NCI-H2107 treated with DMSO at 0.1 percent for 48 hours (cell line): ENCODE measurements at regions not wholly inside any gene's neighbourhood (a gene's known extent, or its start where the extent isn't known, plus 50 kb on each side); places are given as distances from the start of the nearest gene placed in this dataset.
A peak's percentile ranks its signal among the peaks of the same experiment; 100 is the strongest.

Source experiments
- DNase-seq: peaks from one replicate; lab custom pipeline; 2025; ENCODE audit not compliant: unreplicated experiment; lab: John Stamatoyannopoulos, UW

- no peak for DNase-seq
Measured at GRCh38 chr3:1938975-1939374, 159.7 kb upstream of the CNTN4 start.

GRCh38 chr3:1942781-1943180, 155.9 kb upstream of the CNTN4 start:
- DNase-seq = no peak

GRCh38 chr3:1943395-1944118, 155.1 kb upstream of the CNTN4 start:
- no peak for DNase-seq

GRCh38 chr3:1945698-1946097, 153.0 kb upstream of the CNTN4 start:
- DNase-seq = no peak

- DNase-seq = no peak
Measured at GRCh38 chr3:1953536-1953935, 145.1 kb upstream of the CNTN4 start.

GRCh38 chr3:1954632-1955031, 144.0 kb upstream of the CNTN4 start:
- no peak for DNase-seq

- DNase-seq = no peak
Measured at GRCh38 chr3:1955170-1955569, 143.5 kb upstream of the CNTN4 start.

- no peak for DNase-seq
Measured at GRCh38 chr3:1955750-1956149, 142.9 kb upstream of the CNTN4 start.

- DNase-seq = no peak
Measured at GRCh38 chr3:1960506-1960905, 138.2 kb upstream of the CNTN4 start.

GRCh38 chr3:1962396-1963088, 136.1 kb upstream of the CNTN4 start:
- DNase-seq = peak; percentile 91

- no peak for DNase-seq
Measured at GRCh38 chr3:1963896-1964295, 134.8 kb upstream of the CNTN4 start.

GRCh38 chr3:1967525-1967924, 131.1 kb upstream of the CNTN4 start:
- DNase-seq = no peak

GRCh38 chr3:1969281-1969680, 129.4 kb upstream of the CNTN4 start:
- DNase-seq = no peak

- DNase-seq = no peak
Measured at GRCh38 chr3:1971780-1972179, 126.9 kb upstream of the CNTN4 start.

- no peak for DNase-seq
Measured at GRCh38 chr3:1979961-1980615, 118.6 kb upstream of the CNTN4 start.

GRCh38 chr3:1987980-1988379, 110.7 kb upstream of the CNTN4 start:
- no peak for DNase-seq

- no peak for DNase-seq
Measured at GRCh38 chr3:1998739-1999138, 99.9 kb upstream of the CNTN4 start.

GRCh38 chr3:2001306-2002108, 97.2 kb upstream of the CNTN4 start:
- DNase-seq = no peak

GRCh38 chr3:2023959-2024358, 74.7 kb upstream of the CNTN4 start:
- DNase-seq = peak; percentile 1

GRCh38 chr3:2024713-2025112, 74.0 kb upstream of the CNTN4 start:
- no peak for DNase-seq

- no peak for DNase-seq
Measured at GRCh38 chr3:2029559-2029958, 69.1 kb upstream of the CNTN4 start.
